LNCAP (cell line): ENCODE measurements at regions not wholly inside any gene's neighbourhood (a gene's known extent, or its start where the extent isn't known, plus 50 kb on each side); places are given as distances from the start of the nearest gene placed in this dataset.

Experiments
- CTCF ChIP-seq: fragments of 450-650 bp; IDR thresholded peaks from 2 replicates; pipeline ENCODE4 v1.5.1; 2017; ENCODE audit warnings: mild to moderate bottlenecking

GRCh38 chr2:147396890-147397289, 447.9 kb upstream of the ACVR2A start:
- TF ChIP-seq CTCF = no peak

GRCh38 chr2:147394179-147394790, 450.5 kb upstream of the ACVR2A start:
- no peak for TF ChIP-seq CTCF

GRCh38 chr2:147392180-147392579, 452.6 kb upstream of the ACVR2A start:
- no peak for TF ChIP-seq CTCF

- no peak for TF ChIP-seq CTCF
These were observed 454.4 kb upstream of the ACVR2A start for GRCh38 chr2:147390475-147390874.

GRCh38 chr2:147389218-147389617, 455.6 kb upstream of the ACVR2A start:
- TF ChIP-seq CTCF = no peak

GRCh38 chr2:147388217-147388616, 456.6 kb upstream of the ACVR2A start:
- TF ChIP-seq CTCF = no peak

GRCh38 chr2:147386284-147386683, 458.5 kb upstream of the ACVR2A start:
- TF ChIP-seq CTCF = no peak

GRCh38 chr2:147385600-147385999, 459.2 kb upstream of the ACVR2A start:
- no peak for TF ChIP-seq CTCF
